ENCODE measurements at regions not wholly inside any gene's neighbourhood (a gene's known extent, or its start where the extent isn't known, plus 50 kb on each side); places are given as distances from the start of the nearest gene placed in this dataset.

- no peak overlapping the region for H3K4me3 ChIP-seq (replicated peaks; ENCODE audit: low read depth, low read length)
- no peak for DNase-seq (ENCODE audit: extremely low read depth, low read depth)
- no peak for TF ChIP-seq CTCF (IDR thresholded peaks at IDR 0.05; ENCODE audit: low read depth, low read length, missing control alignments)
Observed at GRCh38 chr16:26275021-26275590, 583.3 kb downstream of the HS3ST4 start.

- no peak for DNase-seq (ENCODE audit: extremely low read depth, low read depth)
- no peak overlapping the region for H3K4me3 ChIP-seq (replicated peaks; ENCODE audit: low read depth, low read length)
- no peak for TF ChIP-seq CTCF (IDR thresholded peaks at IDR 0.05; ENCODE audit: low read depth, low read length, missing control alignments)
Observed at GRCh38 chr16:26276289-26276688, 584.5 kb downstream of the HS3ST4 start.

- DNase-seq (ENCODE audit: extremely low read depth, low read depth), result no peak
- TF ChIP-seq CTCF (IDR thresholded peaks at IDR 0.05; ENCODE audit: low read depth, low read length, missing control alignments), result no peak
Observed at GRCh38 chr16:26281381-26282110, 589.8 kb downstream of the HS3ST4 start.

GRCh38 chr16:26295625-26296304, 604.0 kb downstream of the HS3ST4 start:
- no peak overlapping the region for H3K4me3 ChIP-seq (replicated peaks; ENCODE audit: low read depth, low read length)
- TF ChIP-seq CTCF (IDR thresholded peaks at IDR 0.05; ENCODE audit: low read depth, low read length, missing control alignments), result no peak
- no peak for DNase-seq (ENCODE audit: extremely low read depth, low read depth)

More at GRCh38 chr16:26281381-26282110, 589.8 kb downstream of the HS3ST4 start:
- H3K4me3 ChIP-seq (replicated peaks; ENCODE audit: low read depth, low read length), result no peak overlapping the region

- no peak overlapping the region for H3K4me3 ChIP-seq (replicated peaks; ENCODE audit: low read depth, low read length)
- DNase-seq (ENCODE audit: extremely low read depth, low read depth), result no peak
- TF ChIP-seq CTCF (IDR thresholded peaks at IDR 0.05; ENCODE audit: low read depth, low read length, missing control alignments), result no peak
Observed at GRCh38 chr16:26301516-26301915, 609.8 kb downstream of the HS3ST4 start.

GRCh38 chr16:26316683-26317464, 625.1 kb downstream of the HS3ST4 start:
- H3K4me3 ChIP-seq (replicated peaks; ENCODE audit: low read depth, low read length), result no peak overlapping the region
- no peak for TF ChIP-seq CTCF (IDR thresholded peaks at IDR 0.05; ENCODE audit: low read depth, low read length, missing control alignments)
- no peak for DNase-seq (ENCODE audit: extremely low read depth, low read depth)

All from HFF-Myc (cell line).